Natural killer cell (primary cell): ENCODE measurements at regions not wholly inside any gene's neighbourhood (a gene's known extent, or its start where the extent isn't known, plus 50 kb on each side); places are given as distances from the start of the nearest gene placed in this dataset.

Source experiments
- ATAC-seq, 3 donors: fragments of 150-1000 bp in 2 of 3; fragments of 200-7000 bp in 1 of 3; cut with Tn5 transposase; 1 replicate in 1 of 3; 2 replicates in 2 of 3; pipeline ENCODE4 v1.10.0; 2021; ENCODE audit warnings: mild to moderate bottlenecking in 2 of 3, moderate library complexity in 2 of 3
- DNase-seq, 2 donors: peaks; one replicate each; pipeline versions ENCODE4 v3.0.0 to v3.0.0-alpha.2; 2013 to 2021; ENCODE audit warnings: mixed read lengths in 1 of 2
- H3K27ac ChIP-seq: one replicate; pipeline ENCODE4 v1.5.1; 2013; ENCODE audit warnings: mild to moderate bottlenecking, low read length
- H3K27me3 ChIP-seq: one replicate; pipeline ENCODE4 v1.6.1; 2013; ENCODE audit warnings: low read length; ENCODE audit not compliant: control insufficient read depth, insufficient read depth
- H3K36me3 ChIP-seq: one replicate; pipeline ENCODE4 v1.6.1; 2013; ENCODE audit warnings: low read length; ENCODE audit not compliant: control insufficient read depth, insufficient read depth
- H3K4me1 ChIP-seq: one replicate; pipeline ENCODE4 v1.6.1; 2013; ENCODE audit warnings: low read length; ENCODE audit not compliant: control insufficient read depth, insufficient read depth
- H3K4me3 ChIP-seq: one replicate; pipeline ENCODE4 v1.5.1; 2013; ENCODE audit warnings: low read length
- H3K9me3 ChIP-seq: one replicate; pipeline ENCODE4 v1.6.1; 2013; ENCODE audit warnings: low read length; ENCODE audit not compliant: control insufficient read depth, insufficient read depth
- H3K27ac Mint-ChIP-seq, 2 donors: one replicate each; pipeline ENCODE4 v1.8.0; 2022; ENCODE audit warnings: mild to moderate bottlenecking in 2 of 2, mixed read lengths in 2 of 2, moderate library complexity in 1 of 2
- H3K27me3 Mint-ChIP-seq, 2 donors: one replicate each; pipeline ENCODE4 v1.8.0; 2022; ENCODE audit warnings: low read depth in 2 of 2, mixed read lengths in 2 of 2
- H3K36me3 Mint-ChIP-seq: one replicate; pipeline ENCODE4 v1.8.0; 2022; ENCODE audit warnings: mixed read lengths
- H3K4me1 Mint-ChIP-seq, 2 donors: one replicate each; pipeline ENCODE4 v1.8.0; 2022; ENCODE audit warnings: mixed read lengths in 2 of 2
- H3K4me3 Mint-ChIP-seq: one replicate; pipeline ENCODE4 v1.8.0; 2022; ENCODE audit warnings: mild to moderate bottlenecking, moderate library complexity, mixed read lengths
- H3K9me3 Mint-ChIP-seq, 2 donors: one replicate each; pipeline ENCODE4 v1.8.0; 2022; ENCODE audit warnings: mixed read lengths in 2 of 2
- CTCF ChIP-seq: fragments of 200-600 bp; IDR thresholded peaks from one replicate; pipeline ENCODE4 v1.8.0; 2022; ENCODE audit warnings: antibody characterized with exemption
- WGBS: methylation state at CpG from one replicate; pipeline ENCODE4 v1.1.7; 2013; ENCODE audit warnings: missing lambda C conversion rate; ENCODE audit not compliant: insufficient coverage; 5-methylcytosine and 5-hydroxymethylcytosine counted together
- intact Hi-C: fragments of 100-400 bp; cut with micrococcal nuclease; formaldehyde crosslinking; loops from one replicate; pipeline ENCODE4 v1.14.2; 2022

- no peaks in the 10 kb centered on the region for H3K9me3 ChIP-seq
- no peaks in the 10 kb centered on the region for H3K9me3 Mint-ChIP-seq
These were observed 123.8 kb upstream of the DDIT4L start for GRCh38 chr4:100314057-100314456.

GRCh38 chr4:100312615-100313350, 122.5 kb upstream of the DDIT4L start:
- Mint-ChIP-seq H3K4me1 (no peaks in the 10 kb centered on the region), H3K27ac (no peak overlapping the region), H3K4me3 (no peak overlapping the region), H3K36me3 (no peaks in the 10 kb centered on the region), H3K27me3 (peaks cover 0 to 2% of the 10 kb centered on the region in 2 donors), H3K9me3 (no peaks in the 10 kb centered on the region)
- ATAC-seq (no peak), DNase-seq (no peak)
- Histone ChIP-seq H3K27me3 (no peaks in the 10 kb centered on the region), H3K27ac (no peak overlapping the region), H3K36me3 (no peaks in the 10 kb centered on the region), H3K4me3 (no peak overlapping the region), H3K9me3 (no peaks in the 10 kb centered on the region), H3K4me1 (no peaks in the 10 kb centered on the region)
- no peak for TF ChIP-seq CTCF
- 85% methylated on average over 2 of the region's 2 CpGs for WGBS
- intact Hi-C loops: no loop called here

More at GRCh38 chr4:100314057-100314456, 123.8 kb upstream of the DDIT4L start:
- Histone ChIP-seq H3K27ac (no peak overlapping the region), H3K4me1 (no peaks in the 10 kb centered on the region), H3K4me3 (no peak overlapping the region), H3K27me3 (no peaks in the 10 kb centered on the region), H3K36me3 (no peaks in the 10 kb centered on the region)
- peaks cover 0 to 2% of the 10 kb centered on the region in 2 donors for H3K27me3 Mint-ChIP-seq
- no peak overlapping the region for H3K27ac Mint-ChIP-seq
- H3K4me3 Mint-ChIP-seq: no peak overlapping the region
- no peak for TF ChIP-seq CTCF
- 89% methylated on average over 2 of the region's 2 CpGs for WGBS
- no peak for ATAC-seq
- intact Hi-C loops: no loop called here
- H3K4me1 Mint-ChIP-seq: no peaks in the 10 kb centered on the region
- DNase-seq: no peak
- H3K36me3 Mint-ChIP-seq: no peaks in the 10 kb centered on the region

- Histone ChIP-seq H3K27ac (no peak overlapping the region), H3K27me3 (no peaks in the 10 kb centered on the region), H3K36me3 (no peaks in the 10 kb centered on the region), H3K4me1 (no peaks in the 10 kb centered on the region), H3K4me3 (no peak overlapping the region), H3K9me3 (no peaks in the 10 kb centered on the region)
- intact Hi-C loops: no loop called here
- Mint-ChIP-seq H3K4me1 (no peaks in the 10 kb centered on the region), H3K9me3 (no peaks in the 10 kb centered on the region), H3K27ac (no peak overlapping the region), H3K36me3 (no peaks in the 10 kb centered on the region), H3K27me3 (peaks cover 0 to 6% of the 10 kb centered on the region in 2 donors), H3K4me3 (no peak overlapping the region)
- 89% methylated on average over 3 of the region's 3 CpGs for WGBS
- TF ChIP-seq CTCF: no peak
- DNase-seq: no peak
- ATAC-seq: no peak
These were observed 120.9 kb upstream of the DDIT4L start for GRCh38 chr4:100311181-100311580.

GRCh38 chr4:100306018-100306417, 115.8 kb upstream of the DDIT4L start:
- no peak overlapping the region for H3K27ac ChIP-seq

More at GRCh38 chr4:100306018-100306417, 115.8 kb upstream of the DDIT4L start:
- no peaks in the 10 kb centered on the region for H3K36me3 Mint-ChIP-seq
- no peak for TF ChIP-seq CTCF
- Histone ChIP-seq H3K4me3 (no peak overlapping the region), H3K27me3 (no peaks in the 10 kb centered on the region), H3K4me1 (no peaks in the 10 kb centered on the region), H3K36me3 (no peaks in the 10 kb centered on the region), H3K9me3 (no peaks in the 10 kb centered on the region)
- no peaks in the 10 kb centered on the region for H3K4me1 Mint-ChIP-seq
- DNase-seq: no peak
- H3K27ac Mint-ChIP-seq: no peak overlapping the region
- peaks cover 0 to 1% of the 10 kb centered on the region in 2 donors for H3K9me3 Mint-ChIP-seq
- peaks cover 3 to 8% of the 10 kb centered on the region in 2 donors for H3K27me3 Mint-ChIP-seq
- no peak overlapping the region for H3K4me3 Mint-ChIP-seq
- no peak for ATAC-seq
- intact Hi-C loops: no loop called here
